K562 (cell line): ENCODE measurements at regions not wholly inside any gene's neighbourhood (a gene's known extent, or its start where the extent isn't known, plus 50 kb on each side); places are given as distances from the start of the nearest gene placed in this dataset.
A peak's percentile ranks its signal among the peaks of the same experiment; 100 is the strongest.

Experiments
- BDP1 ChIP-seq: IDR thresholded peaks from 3 replicates; pipeline ENCODE4 v1.6.1; 2011; ENCODE audit not compliant: insufficient read length, insufficient read depth
- CBFA2T2 ChIP-seq: fragments of 450-650 bp; conservative IDR thresholded peaks from 2 replicates; pipeline ENCODE4 v1.6.1; 2017; ENCODE audit warnings: mild to moderate bottlenecking
- FOSL1 ChIP-seq: fragments of 200-800 bp; sonication (Bioruptor generic); conservative IDR thresholded peaks from 2 replicates; pipeline ENCODE4 v1.6.1; 2016; ENCODE audit warnings: missing genetic modification characterization, missing compliant biosample characterization
- HOXB6 ChIP-seq: fragments of 250-450 bp; sonication (Bioruptor Pico); IDR thresholded peaks from 2 replicates; pipeline ENCODE4 v1.5.1; 2022; ENCODE audit warnings: mild to moderate bottlenecking, borderline replicate concordance
- NFRKB ChIP-seq: fragments of 450-650 bp; IDR thresholded peaks from 2 replicates; pipeline ENCODE4 v1.6.1; 2016; ENCODE audit warnings: low read depth
- SMAD1 ChIP-seq: fragments of 150-350 bp; IDR thresholded peaks from 2 replicates; pipeline ENCODE4 v1.6.1; 2014; ENCODE audit warnings: low read length, low read depth; ENCODE audit not compliant: partially characterized antibody
- SMARCA4 ChIP-seq: fragments of 450-650 bp; IDR thresholded peaks from 2 replicates; pipeline ENCODE4 v1.6.1; 2016
- TBL1XR1 ChIP-seq, 2 experiments: IDR thresholded peaks; 2 replicates each; pipeline ENCODE4 v1.6.1; 2012; ENCODE audit warnings: improper control_type of control experiment in 2 of 2, low read length in 2 of 2, mild to moderate bottlenecking in 1 of 2
- XRCC3 ChIP-seq: fragments of 450-650 bp; IDR thresholded peaks from 2 replicates; pipeline ENCODE4 v1.6.1; 2017; ENCODE audit warnings: mild to moderate bottlenecking, moderate library complexity
- TF ChIP-seq, protein P1 (sequence below): fragments of 450-650 bp; formaldehyde crosslinking; IDR thresholded peaks from 2 replicates; pipeline ENCODE4 v1.4.0; 2022; ENCODE audit warnings: mild to moderate bottlenecking, moderate library complexity
- TF ChIP-seq, protein P2 (sequence below), 3 experiments: IDR thresholded peaks in 2 of 3; conservative IDR thresholded peaks in 1 of 3; 2 replicates each; pipeline ENCODE4 v1.5.1; 2011 to 2012; ENCODE audit warnings: low read length in 3 of 3, mild to moderate bottlenecking in 3 of 3, control low read depth in 2 of 3, improper control_type of control experiment in 1 of 3, inconsistent platforms in 1 of 3, low read depth in 1 of 3, mixed read lengths in 1 of 3, moderate library complexity in 1 of 3; ENCODE audit not compliant: insufficient read depth in 2 of 3
- TF ChIP-seq, protein P3 (sequence below): fragments of 250-450 bp; sonication (Bioruptor Pico); IDR thresholded peaks from 2 replicates; pipeline ENCODE4 v1.5.0; 2021; ENCODE audit warnings: mild to moderate bottlenecking, moderate library complexity
- TF ChIP-seq, protein P4 (sequence below), 2 experiments: fragments of 200-800 bp in 1 of 2; sonication (Bioruptor generic) in 1 of 2; sonication (generic) in 1 of 2; formaldehyde crosslinking in 1 of 2; IDR thresholded peaks in 1 of 2; conservative IDR thresholded peaks in 1 of 2; 2 replicates each; pipeline versions ENCODE4 v1.5.0 to v1.6.1; 2016 to 2020; ENCODE audit warnings: missing compliant biosample characterization in 1 of 2, missing genetic modification characterization in 1 of 2, missing genetic modification reagents in 1 of 2
- TF ChIP-seq, protein P5 (sequence below): sonication (generic); formaldehyde crosslinking; IDR thresholded peaks from 2 replicates; pipeline ENCODE4 v1.8.1; 2023; ENCODE audit warnings: mild to moderate bottlenecking, missing genetic modification reagents
- TF ChIP-seq, protein P6 (sequence below): IDR thresholded peaks from 2 replicates; pipeline ENCODE4 v1.6.1; 2011; ENCODE audit not compliant: insufficient read length; ENCODE audit errors: extremely low read depth

DNA sequence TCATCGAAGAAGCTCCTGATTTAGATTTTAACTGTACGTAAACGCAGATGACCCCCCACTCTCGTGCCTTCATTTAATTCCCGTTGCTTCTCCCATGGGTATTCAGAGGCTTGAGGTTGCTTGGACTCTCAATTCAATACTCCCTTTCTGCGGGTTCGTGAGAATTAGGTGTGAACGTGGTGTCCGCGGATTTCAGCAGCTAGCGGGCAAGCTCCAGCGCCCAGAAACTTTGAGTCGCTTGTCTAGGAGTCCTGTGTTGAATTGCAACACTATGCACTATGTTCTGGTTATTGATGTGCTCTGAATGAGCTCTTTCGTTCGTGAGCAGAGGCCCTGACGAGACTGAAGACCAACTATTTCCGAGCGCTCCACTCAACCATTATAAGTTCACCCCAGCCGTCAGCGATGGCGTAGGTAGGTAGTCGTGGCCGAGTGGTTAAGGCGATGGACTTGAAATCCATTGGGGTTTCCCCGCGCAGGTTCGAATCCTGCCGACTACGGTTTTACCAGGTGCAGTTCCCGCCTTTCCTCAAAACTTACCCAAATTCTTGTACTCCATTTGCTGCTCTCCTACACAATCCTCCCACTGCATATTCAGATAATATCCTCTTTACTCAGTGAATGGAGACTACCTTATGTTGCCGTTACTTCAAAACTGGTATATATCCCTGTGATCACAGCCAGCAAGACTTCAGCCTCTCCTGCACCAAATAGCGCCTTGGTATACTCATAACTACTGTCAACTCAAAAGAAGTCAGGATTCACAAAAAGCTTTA, 72.6 kb upstream of the ZNF184 start (continued):
- TF ChIP-seq, protein P1, sequence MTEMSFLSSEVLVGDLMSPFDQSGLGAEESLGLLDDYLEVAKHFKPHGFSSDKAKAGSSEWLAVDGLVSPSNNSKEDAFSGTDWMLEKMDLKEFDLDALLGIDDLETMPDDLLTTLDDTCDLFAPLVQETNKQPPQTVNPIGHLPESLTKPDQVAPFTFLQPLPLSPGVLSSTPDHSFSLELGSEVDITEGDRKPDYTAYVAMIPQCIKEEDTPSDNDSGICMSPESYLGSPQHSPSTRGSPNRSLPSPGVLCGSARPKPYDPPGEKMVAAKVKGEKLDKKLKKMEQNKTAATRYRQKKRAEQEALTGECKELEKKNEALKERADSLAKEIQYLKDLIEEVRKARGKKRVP (CRISPR knock-in tag), result no peak
- TF ChIP-seq SMARCA4 (0 out of 2 replicates have a peak, but pooled peaks have one; percentile 18), NFRKB (no peak), FOSL1 (tag) (peak; percentile 48; the same call in 1 of the 2 replicates), XRCC3 (no peak), TBL1XR1 (IDR thresholded peaks at IDR 0.05; ENCODE audit: low read length in 2 of 2) (peak; percentile 58 to 93; a peak in 2 of 4 replicates), BDP1 (peak; percentile 91), CBFA2T2 (no peak), HOXB6 (CRISPR knock-in tag) (no peak), SMAD1 (no peak)
- TF ChIP-seq, protein P2, sequence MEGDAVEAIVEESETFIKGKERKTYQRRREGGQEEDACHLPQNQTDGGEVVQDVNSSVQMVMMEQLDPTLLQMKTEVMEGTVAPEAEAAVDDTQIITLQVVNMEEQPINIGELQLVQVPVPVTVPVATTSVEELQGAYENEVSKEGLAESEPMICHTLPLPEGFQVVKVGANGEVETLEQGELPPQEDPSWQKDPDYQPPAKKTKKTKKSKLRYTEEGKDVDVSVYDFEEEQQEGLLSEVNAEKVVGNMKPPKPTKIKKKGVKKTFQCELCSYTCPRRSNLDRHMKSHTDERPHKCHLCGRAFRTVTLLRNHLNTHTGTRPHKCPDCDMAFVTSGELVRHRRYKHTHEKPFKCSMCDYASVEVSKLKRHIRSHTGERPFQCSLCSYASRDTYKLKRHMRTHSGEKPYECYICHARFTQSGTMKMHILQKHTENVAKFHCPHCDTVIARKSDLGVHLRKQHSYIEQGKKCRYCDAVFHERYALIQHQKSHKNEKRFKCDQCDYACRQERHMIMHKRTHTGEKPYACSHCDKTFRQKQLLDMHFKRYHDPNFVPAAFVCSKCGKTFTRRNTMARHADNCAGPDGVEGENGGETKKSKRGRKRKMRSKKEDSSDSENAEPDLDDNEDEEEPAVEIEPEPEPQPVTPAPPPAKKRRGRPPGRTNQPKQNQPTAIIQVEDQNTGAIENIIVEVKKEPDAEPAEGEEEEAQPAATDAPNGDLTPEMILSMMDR (IDR thresholded peaks at IDR 0.05 in 2 of 3, conservative IDR thresholded peaks at IDR 0.05 in 1 of 3; ENCODE audit: insufficient read depth in 2 of 3, low read depth in 1 of 3, low read length in 3 of 3), result no peak
- TF ChIP-seq, protein P3, sequence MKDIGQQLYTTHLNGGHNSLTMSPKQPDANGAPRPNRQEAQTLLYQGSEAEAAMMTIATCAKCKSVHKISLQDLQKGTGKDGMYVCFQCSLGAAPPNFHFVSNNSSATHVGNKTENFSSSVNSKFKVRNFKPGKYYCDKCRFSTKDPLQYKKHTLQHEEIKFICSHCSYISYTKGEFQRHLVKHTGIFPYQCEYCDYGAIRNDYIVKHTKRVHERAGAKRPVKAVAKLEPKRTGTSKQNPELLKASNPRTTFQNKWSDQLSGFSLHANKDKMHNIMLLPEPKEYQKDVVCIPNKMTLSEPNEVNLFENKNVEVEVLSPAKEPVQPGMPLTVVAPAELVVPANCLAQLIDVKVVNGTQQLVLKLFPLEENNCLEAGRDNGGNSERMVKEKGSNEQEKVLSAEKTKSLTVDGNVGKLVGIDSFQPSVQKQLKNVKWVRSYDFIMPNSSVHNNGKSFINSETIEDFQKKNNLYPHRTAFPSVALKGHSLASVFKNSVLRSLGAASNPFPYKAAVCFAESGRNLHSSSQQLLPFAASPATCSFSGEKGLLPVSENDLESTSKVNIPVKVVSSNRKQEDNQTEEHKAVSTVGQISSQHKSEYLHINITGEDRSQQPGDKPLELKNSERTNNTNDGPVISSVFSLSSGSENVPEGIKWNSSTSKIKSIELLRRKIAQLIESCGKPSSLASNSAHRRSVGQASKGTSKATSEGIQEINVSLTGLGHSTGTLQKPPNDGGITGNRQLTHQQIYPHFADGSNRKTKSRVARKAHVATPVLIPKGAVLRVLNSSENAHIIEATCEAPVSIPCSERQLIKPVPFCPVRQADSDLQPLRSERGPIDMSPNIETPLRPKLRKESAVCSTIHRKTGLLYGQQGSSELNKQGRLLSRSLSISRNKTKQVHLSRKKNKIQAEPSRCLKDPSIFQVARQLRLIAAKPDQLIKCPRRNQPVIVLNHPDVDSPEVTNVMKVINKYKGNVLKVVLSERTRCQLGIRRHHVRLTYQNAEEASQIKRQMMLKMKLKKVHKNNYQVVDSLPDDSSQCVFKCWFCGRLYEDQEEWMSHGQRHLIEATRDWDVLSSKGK (CRISPR knock-in tag), result no peak
- TF ChIP-seq, protein P4, sequence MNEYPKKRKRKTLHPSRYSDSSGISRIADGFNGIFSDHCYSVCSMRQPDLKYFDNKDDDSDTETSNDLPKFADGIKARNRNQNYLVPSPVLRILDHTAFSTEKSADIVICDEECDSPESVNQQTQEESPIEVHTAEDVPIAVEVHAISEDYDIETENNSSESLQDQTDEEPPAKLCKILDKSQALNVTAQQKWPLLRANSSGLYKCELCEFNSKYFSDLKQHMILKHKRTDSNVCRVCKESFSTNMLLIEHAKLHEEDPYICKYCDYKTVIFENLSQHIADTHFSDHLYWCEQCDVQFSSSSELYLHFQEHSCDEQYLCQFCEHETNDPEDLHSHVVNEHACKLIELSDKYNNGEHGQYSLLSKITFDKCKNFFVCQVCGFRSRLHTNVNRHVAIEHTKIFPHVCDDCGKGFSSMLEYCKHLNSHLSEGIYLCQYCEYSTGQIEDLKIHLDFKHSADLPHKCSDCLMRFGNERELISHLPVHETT (CRISPR knock-in tag; conservative IDR thresholded peaks at IDR 0.05 in 1 of 2, IDR thresholded peaks at IDR 0.05 in 1 of 2), result 0 out of 4 replicates have a peak, but pooled peaks of 1 of the 2 experiments have one; percentile 33
- TF ChIP-seq, protein P5, sequence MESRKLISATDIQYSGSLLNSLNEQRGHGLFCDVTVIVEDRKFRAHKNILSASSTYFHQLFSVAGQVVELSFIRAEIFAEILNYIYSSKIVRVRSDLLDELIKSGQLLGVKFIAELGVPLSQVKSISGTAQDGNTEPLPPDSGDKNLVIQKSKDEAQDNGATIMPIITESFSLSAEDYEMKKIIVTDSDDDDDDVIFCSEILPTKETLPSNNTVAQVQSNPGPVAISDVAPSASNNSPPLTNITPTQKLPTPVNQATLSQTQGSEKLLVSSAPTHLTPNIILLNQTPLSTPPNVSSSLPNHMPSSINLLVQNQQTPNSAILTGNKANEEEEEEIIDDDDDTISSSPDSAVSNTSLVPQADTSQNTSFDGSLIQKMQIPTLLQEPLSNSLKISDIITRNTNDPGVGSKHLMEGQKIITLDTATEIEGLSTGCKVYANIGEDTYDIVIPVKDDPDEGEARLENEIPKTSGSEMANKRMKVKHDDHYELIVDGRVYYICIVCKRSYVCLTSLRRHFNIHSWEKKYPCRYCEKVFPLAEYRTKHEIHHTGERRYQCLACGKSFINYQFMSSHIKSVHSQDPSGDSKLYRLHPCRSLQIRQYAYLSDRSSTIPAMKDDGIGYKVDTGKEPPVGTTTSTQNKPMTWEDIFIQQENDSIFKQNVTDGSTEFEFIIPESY (CRISPR knock-in tag), result peak; percentile 71
- TF ChIP-seq, protein P6, sequence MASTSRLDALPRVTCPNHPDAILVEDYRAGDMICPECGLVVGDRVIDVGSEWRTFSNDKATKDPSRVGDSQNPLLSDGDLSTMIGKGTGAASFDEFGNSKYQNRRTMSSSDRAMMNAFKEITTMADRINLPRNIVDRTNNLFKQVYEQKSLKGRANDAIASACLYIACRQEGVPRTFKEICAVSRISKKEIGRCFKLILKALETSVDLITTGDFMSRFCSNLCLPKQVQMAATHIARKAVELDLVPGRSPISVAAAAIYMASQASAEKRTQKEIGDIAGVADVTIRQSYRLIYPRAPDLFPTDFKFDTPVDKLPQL, result no peak
